HG03095 (cell line): ENCODE measurements at regions not wholly inside any gene's neighbourhood (a gene's known extent, or its start where the extent isn't known, plus 50 kb on each side); places are given as distances from the start of the nearest gene placed in this dataset.

Source experiments
- ATAC-seq: cut with Tn5 transposase; IDR thresholded peaks from one replicate; pipeline ENCODE4 v1.9.1; 2021; ENCODE audit warnings: moderate library complexity; ENCODE audit not compliant: unreplicated experiment

GRCh38 chr6:139828751-139829519 is 454.5 kb upstream of the CITED2 start:
- no peak for ATAC-seq

GRCh38 chr6:139825935-139826374 is 451.5 kb upstream of the CITED2 start:
- ATAC-seq, result no peak

DNA sequence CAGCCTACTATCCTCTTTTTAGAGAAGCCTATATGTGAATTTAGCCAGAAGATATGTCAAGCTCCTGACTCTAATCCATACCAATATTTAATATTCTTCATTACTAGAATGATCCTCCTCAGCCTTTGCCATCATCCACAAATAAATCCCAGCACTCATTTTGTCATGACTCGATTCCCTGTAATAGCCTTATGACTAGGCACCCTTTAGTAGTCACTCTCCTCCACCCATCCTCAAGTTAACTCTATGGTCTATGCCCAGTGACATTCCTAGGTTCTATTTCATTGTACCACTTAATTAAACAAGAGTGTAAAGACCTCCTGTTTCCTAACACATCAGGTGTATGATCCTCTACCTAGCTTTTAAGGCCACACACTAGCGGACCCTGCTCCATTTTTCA is 450.4 kb upstream of the CITED2 start:
- ATAC-seq, result no peak

GRCh38 chr6:139823808-139824126 is 449.3 kb upstream of the CITED2 start:
- ATAC-seq, result no peak

- no peak for ATAC-seq
Observed at GRCh38 chr6:139823099-139823807, 448.8 kb upstream of the CITED2 start.

- no peak for ATAC-seq
Observed at GRCh38 chr6:139821676-139822223, 447.3 kb upstream of the CITED2 start.

GRCh38 chr6:139820210-139820609 is 445.8 kb upstream of the CITED2 start:
- no peak for ATAC-seq

GRCh38 chr6:139819776-139820175 is 445.3 kb upstream of the CITED2 start:
- ATAC-seq, result no peak

GRCh38 chr6:139812939-139813338 is 438.5 kb upstream of the CITED2 start:
- no peak for ATAC-seq

- no peak for ATAC-seq
Observed at GRCh38 chr6:139801571-139802321, 427.3 kb upstream of the CITED2 start.

DNA sequence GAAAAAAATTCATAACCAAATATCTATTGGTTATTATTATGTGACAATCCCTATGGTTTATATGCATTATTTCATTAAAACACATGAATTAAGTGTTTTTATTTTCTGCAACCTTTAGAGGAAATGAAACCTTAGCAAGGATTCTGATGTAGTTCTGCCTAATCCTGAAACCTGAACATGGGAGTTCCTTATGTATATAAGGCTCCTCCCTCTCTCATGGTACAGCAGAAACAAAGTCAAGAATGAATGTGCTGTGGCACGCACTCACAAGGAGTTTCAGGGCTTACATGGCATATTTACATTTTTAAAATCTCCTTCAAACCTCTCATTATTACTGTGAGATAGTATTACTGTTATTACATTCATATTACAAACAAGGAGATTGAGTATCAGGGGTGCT is 426.4 kb upstream of the CITED2 start:
- peak; percentile 65 for ATAC-seq

- ATAC-seq, result no peak
Observed at GRCh38 chr6:139790527-139790926, 416.1 kb upstream of the CITED2 start.

DNA sequence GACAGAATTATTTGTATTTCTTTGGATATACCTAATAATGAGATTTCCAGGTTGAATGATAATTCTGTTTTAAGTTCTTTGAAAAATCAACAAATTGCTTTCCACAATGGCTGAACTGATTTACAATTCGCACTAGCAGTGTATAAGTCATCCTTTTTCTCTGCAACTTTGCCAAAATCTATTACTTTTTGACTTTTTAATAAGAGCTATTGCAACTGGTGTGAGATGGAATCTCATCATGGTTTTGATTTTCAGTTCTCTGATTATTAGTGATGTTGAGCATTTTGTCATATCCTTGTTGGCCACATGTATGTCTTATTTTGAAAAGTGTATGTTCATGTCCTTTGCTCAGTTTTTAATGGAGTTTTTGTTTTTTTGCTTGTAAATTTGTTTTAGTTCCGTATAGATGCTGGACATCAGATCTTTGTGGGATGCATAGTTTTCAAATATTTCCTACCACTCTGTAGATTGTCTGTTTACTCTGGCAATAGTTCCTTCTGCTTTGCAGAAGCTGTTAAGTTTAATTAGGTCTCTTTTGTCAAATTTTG is 409.8 kb upstream of the CITED2 start:
- ATAC-seq, result no peak

DNA sequence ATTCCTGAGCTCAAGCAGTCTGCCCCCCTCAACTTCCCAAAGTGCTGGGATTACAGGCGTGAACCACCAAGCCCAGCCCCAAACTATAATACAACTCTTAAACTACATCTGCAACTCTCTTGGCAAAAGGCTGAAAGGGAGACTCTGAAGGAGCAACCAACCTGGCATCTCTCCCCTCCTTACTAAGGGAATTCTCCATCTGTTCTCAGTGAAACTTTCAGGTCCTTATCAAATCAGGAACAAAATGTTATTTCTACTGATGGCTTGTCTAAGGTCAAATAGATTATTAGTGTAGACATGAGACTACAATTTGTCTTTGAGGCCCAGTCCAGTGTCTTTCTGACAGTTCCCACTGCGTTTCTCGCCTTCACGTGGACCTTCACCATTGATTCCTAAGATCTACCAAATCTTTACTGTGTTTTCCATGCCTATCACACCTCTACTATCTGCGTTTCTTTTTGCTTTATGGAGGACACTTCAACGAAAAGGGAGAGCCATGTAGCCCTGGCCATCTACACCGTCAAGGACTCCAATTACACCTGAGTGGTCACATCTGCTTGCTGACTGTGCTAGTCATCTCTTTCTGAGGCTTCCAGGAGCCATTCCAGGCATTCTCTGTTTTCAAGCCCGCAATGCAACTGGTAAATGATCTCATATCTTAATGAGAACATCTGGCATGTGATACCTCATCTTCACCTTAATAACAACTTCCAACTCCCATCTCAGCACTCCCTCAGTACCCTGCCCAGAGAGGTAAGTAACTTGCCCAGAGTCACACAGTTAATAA is 405.7 kb upstream of the CITED2 start:
- no peak for ATAC-seq

- ATAC-seq, result no peak
Observed at GRCh38 chr6:139778688-139779087, 404.2 kb upstream of the CITED2 start.

GRCh38 chr6:139778106-139778505 is 403.7 kb upstream of the CITED2 start:
- ATAC-seq, result no peak

DNA sequence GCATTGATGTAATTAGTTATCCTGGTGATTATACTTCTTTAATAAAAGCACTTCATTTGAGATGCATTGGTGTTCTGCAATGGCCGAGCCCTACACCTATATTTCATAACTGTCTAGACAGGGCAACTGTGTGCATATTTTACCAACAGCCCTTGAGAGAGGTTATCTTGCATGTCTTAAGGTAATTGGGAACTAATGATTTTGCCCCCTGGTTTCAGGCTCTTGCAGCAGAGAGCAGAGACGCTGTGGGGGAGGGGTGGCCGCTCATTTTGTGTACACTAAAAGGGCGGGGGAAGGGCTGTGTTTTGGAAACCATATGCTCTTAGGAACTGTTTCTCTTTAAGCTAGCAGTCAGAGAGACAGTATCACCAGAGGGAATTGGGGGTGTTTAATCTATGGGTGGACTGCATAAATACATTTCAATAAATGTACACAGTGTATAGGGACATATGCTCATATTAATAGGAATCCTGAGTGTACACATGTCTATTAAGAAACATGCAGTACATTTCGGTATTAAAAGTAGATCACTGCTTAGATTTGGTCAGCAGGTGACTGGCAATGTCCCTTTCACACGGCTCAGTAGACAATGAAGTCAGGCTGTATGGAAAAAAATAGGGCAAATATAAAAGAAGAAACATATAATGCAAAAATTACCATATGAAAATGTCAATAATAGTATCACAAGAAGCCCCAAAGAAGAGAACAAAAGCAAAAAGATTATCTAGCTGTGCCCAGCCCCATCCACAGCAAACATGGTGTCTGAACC is 402.9 kb upstream of the CITED2 start:
- no peak for ATAC-seq

DNA sequence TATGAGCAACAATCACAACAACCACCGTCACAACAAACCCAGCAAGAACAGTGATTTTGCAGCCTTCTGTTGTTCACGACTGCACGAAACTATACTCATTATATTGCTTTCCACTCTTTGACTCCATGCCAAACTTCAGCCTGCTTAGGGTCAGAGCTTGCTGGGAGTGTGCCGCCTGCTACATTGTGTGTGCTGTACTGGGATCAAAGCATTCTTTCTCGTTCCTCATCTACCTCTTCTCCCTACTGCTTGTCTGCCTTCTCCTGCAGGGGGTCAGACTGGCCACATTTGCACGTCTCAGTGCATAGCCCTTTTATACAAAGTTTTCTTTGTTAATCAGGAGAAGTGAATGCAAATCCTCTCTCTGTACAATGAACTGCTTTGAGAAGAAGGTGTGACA is 401.6 kb upstream of the CITED2 start:
- ATAC-seq, result no peak

GRCh38 chr6:139768196-139768595 is 393.7 kb upstream of the CITED2 start:
- no peak for ATAC-seq

DNA sequence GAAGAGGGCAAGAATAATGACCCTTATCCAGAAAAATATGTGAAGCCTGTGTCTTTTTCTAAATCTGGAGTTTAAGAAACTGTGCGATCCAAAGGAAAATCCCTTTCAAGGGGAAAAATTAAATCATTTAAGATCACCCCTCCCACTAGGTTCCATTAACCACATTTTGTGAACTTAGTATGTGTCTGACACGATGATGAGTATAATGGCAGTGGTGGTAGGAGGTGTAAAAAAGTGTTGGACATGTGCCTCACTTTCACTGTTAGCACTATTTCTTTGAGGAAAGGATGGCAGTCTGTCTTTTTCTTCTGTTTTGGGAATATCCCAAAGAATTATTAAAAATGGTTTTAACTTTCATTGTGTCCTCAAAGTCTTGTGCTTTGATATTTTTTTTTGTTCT is 392.3 kb upstream of the CITED2 start:
- no peak for ATAC-seq
